Hepatocyte (in vitro differentiated cells): ENCODE measurements at regions not wholly inside any gene's neighbourhood (a gene's known extent, or its start where the extent isn't known, plus 50 kb on each side); places are given as distances from the start of the nearest gene placed in this dataset.

Source experiments
- EZH2 ChIP-seq: fragments of 200-600 bp; sonication (generic); IDR thresholded peaks from 2 replicates; pipeline ENCODE4 v1.6.1; 2016; ENCODE audit warnings: antibody characterized with exemption, mild to moderate bottlenecking, borderline replicate concordance
- TF ChIP-seq, protein P1 (sequence below): fragments of 200-600 bp; sonication (generic); IDR thresholded peaks from 2 replicates; pipeline ENCODE4 v1.5.1; 2016; ENCODE audit warnings: antibody characterized with exemption, mild to moderate bottlenecking; ENCODE audit not compliant: poor library complexity

DNA sequence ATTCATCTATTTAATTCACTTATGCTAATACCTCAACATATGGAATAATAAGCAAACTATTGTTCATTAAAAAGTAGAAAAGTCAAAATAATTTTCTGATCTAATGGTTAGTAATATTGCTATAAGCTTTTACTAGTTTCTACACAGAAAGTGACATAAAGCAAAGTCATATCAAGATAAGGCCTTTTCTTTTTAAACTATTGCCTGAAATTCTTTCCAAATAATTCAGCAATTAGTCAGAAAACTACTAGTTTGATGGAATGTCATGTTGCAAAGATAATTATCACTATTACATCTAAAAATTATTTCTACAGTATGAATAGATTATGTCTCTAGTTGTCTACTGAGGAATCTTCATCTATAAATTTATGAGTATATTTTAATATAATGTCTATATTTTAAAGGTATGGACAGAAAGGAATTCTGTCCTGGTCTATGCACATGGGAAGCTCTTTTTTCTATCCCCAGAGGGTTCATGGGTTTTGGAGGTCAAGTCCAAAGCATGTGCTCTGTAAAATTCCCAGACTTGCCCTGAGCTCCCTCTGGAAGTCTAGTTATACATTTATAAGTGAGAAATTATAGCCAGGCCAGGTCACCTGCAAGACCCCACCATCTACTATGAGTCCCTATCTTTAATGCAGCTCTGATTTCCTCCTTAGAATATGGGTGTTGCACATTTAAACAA lies 84.6 kb upstream of the DPYD start:
- TF ChIP-seq, protein P1, sequence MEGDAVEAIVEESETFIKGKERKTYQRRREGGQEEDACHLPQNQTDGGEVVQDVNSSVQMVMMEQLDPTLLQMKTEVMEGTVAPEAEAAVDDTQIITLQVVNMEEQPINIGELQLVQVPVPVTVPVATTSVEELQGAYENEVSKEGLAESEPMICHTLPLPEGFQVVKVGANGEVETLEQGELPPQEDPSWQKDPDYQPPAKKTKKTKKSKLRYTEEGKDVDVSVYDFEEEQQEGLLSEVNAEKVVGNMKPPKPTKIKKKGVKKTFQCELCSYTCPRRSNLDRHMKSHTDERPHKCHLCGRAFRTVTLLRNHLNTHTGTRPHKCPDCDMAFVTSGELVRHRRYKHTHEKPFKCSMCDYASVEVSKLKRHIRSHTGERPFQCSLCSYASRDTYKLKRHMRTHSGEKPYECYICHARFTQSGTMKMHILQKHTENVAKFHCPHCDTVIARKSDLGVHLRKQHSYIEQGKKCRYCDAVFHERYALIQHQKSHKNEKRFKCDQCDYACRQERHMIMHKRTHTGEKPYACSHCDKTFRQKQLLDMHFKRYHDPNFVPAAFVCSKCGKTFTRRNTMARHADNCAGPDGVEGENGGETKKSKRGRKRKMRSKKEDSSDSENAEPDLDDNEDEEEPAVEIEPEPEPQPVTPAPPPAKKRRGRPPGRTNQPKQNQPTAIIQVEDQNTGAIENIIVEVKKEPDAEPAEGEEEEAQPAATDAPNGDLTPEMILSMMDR: no peak
- TF ChIP-seq EZH2: no peak
